Prostate gland (tissue), 2 donors: ENCODE measurements at regions not wholly inside any gene's neighbourhood (a gene's known extent, or its start where the extent isn't known, plus 50 kb on each side); places are given as distances from the start of the nearest gene placed in this dataset.

ENCODE experiments used
- DNase-seq: peaks from one replicate; pipeline ENCODE4 v3.0.0-alpha.2; 2019; ENCODE audit warnings: low spot score
- H3K27ac ChIP-seq, 2 donors: fragments of 200-600 bp; sonication (generic); 2 replicates each; pipeline ENCODE4 v1.5.1; 2017 to 2019
- H3K27me3 ChIP-seq: fragments of 200-600 bp; sonication (generic); replicated peaks from 2 replicates; pipeline ENCODE4 v1.5.1; 2019; ENCODE audit not compliant: insufficient read depth
- H3K36me3 ChIP-seq, 2 donors: fragments of 200-600 bp; sonication (generic); 1 replicate in 1 of 2; 2 replicates in 1 of 2; pipeline versions ENCODE4 v1.5.1 to v1.8.1; 2017 to 2019
- H3K4me1 ChIP-seq: fragments of 200-600 bp; sonication (generic); replicated peaks from 2 replicates; pipeline ENCODE4 v1.5.1; 2019
- H3K4me3 ChIP-seq, 2 donors: fragments of 200-600 bp; sonication (generic); 2 replicates each; pipeline ENCODE4 v1.5.1; 2017 to 2019
- H3K9me3 ChIP-seq: fragments of 200-600 bp; sonication (generic); 2 replicates; pipeline ENCODE4 v1.5.1; 2017
- CTCF ChIP-seq, 4 experiments: fragments of 200-600 bp in 2 of 4; fragments of 450-650 bp in 2 of 4; sonication (generic) in 2 of 4; IDR thresholded peaks; 1 replicate in 3 of 4; 2 replicates in 1 of 4; pipeline ENCODE4 v1.5.1; 2016 to 2019; ENCODE audit warnings: antibody characterized with exemption in 4 of 4, mild to moderate bottlenecking in 2 of 4, moderate library complexity in 2 of 4
- POLR2A ChIP-seq: fragments of 450-650 bp; IDR thresholded peaks from one replicate; pipeline ENCODE4 v1.6.1; 2016; ENCODE audit warnings: antibody characterized with exemption, mild to moderate bottlenecking
- POLR2AphosphoS5 ChIP-seq: sonication (generic); formaldehyde crosslinking; IDR thresholded peaks from one replicate; pipeline ENCODE4 v1.6.1; 2017; ENCODE audit warnings: antibody characterized with exemption
- WGBS: methylation state at CpG from one replicate; pipeline ENCODE4 v1.1.5; 2018; 5-methylcytosine and 5-hydroxymethylcytosine counted together
- intact Hi-C: fragments of 100-400 bp; cut with DNase I; formaldehyde crosslinking; loops from one replicate; pipeline ENCODE4 v1.14.2; 2022

- intact Hi-C loops, result no loop called here
- no peak for DNase-seq
- H3K9me3 ChIP-seq, result no peaks in the 10 kb centered on the region
- no peak for TF ChIP-seq CTCF (IDR thresholded peaks at IDR 0.05)
- no peak for TF ChIP-seq POLR2AphosphoS5
- no peak for TF ChIP-seq POLR2A
- no peaks in the 10 kb centered on the region for H3K36me3 ChIP-seq
- WGBS, result 78% methylated on average over 2 of the region's 2 CpGs
- no peaks in the 10 kb centered on the region for H3K4me1 ChIP-seq
- H3K27ac ChIP-seq, result no peak overlapping the region
- no peaks in the 10 kb centered on the region for H3K27me3 ChIP-seq
- no peak overlapping the region for H3K4me3 ChIP-seq
Measured at GRCh38 chr3:181264486-181264885, 274.9 kb upstream of the DNAJC19 start.

- Histone ChIP-seq H3K9me3 (no peaks in the 10 kb centered on the region), H3K27ac (no peak overlapping the region), H3K4me1 (no peaks in the 10 kb centered on the region), H3K27me3 (no peaks in the 10 kb centered on the region), H3K36me3 (no peaks in the 10 kb centered on the region), H3K4me3 (no peak overlapping the region)
- intact Hi-C loops, result no loop called here
- DNase-seq, result no peak
- TF ChIP-seq POLR2A (no peak), POLR2AphosphoS5 (no peak)
- WGBS, result 32% methylated on average over 3 of the region's 3 CpGs
Measured at GRCh38 chr3:181253796-181254195, 264.3 kb upstream of the DNAJC19 start.

GRCh38 chr3:181252631-181253030 is 263.1 kb upstream of the DNAJC19 start:
- no peaks in the 10 kb centered on the region for H3K9me3 ChIP-seq
- H3K4me3 ChIP-seq, result no peak overlapping the region
- TF ChIP-seq POLR2AphosphoS5, result no peak
- no peak for TF ChIP-seq POLR2A
- TF ChIP-seq CTCF (IDR thresholded peaks at IDR 0.05), result no peak
- H3K27me3 ChIP-seq, result no peaks in the 10 kb centered on the region
- DNase-seq, result no peak
- no peaks in the 10 kb centered on the region for H3K36me3 ChIP-seq
- no peaks in the 10 kb centered on the region for H3K4me1 ChIP-seq
- intact Hi-C loops, result no loop called here
- H3K27ac ChIP-seq, result no peak overlapping the region
- 3% methylated on average over 3 of the region's 3 CpGs for WGBS

- DNase-seq, result no peak
Measured at GRCh38 chr3:181250714-181251113, 261.2 kb upstream of the DNAJC19 start.

GRCh38 chr3:181239441-181239840 is 249.9 kb upstream of the DNAJC19 start:
- no peaks in the 10 kb centered on the region for H3K27me3 ChIP-seq
- no peak for DNase-seq
- H3K36me3 ChIP-seq, result no peaks in the 10 kb centered on the region
- no peaks in the 10 kb centered on the region for H3K9me3 ChIP-seq
- intact Hi-C loops, result no loop called here
- H3K27ac ChIP-seq, result no peak overlapping the region
- 76% methylated on average over 2 of the region's 2 CpGs for WGBS
- no peak overlapping the region for H3K4me3 ChIP-seq
- no peaks in the 10 kb centered on the region for H3K4me1 ChIP-seq
- TF ChIP-seq CTCF (IDR thresholded peaks at IDR 0.05) (no peak), POLR2AphosphoS5 (no peak), POLR2A (no peak)

More at GRCh38 chr3:181250714-181251113, 261.2 kb upstream of the DNAJC19 start:
- TF ChIP-seq CTCF (IDR thresholded peaks at IDR 0.05) (no peak), POLR2A (no peak)
- no peak overlapping the region for H3K27ac ChIP-seq
- H3K9me3 ChIP-seq, result no peaks in the 10 kb centered on the region
- H3K27me3 ChIP-seq, result no peaks in the 10 kb centered on the region
- intact Hi-C loops, result no loop called here
- H3K4me3 ChIP-seq, result no peak overlapping the region
- no peaks in the 10 kb centered on the region for H3K4me1 ChIP-seq
- H3K36me3 ChIP-seq, result no peaks in the 10 kb centered on the region
- 59% methylated on average over 3 of the region's 3 CpGs for WGBS
